ENCODE measurements at regions not wholly inside any gene's neighbourhood (a gene's known extent, or its start where the extent isn't known, plus 50 kb on each side); places are given as distances from the start of the nearest gene placed in this dataset.

DNA sequence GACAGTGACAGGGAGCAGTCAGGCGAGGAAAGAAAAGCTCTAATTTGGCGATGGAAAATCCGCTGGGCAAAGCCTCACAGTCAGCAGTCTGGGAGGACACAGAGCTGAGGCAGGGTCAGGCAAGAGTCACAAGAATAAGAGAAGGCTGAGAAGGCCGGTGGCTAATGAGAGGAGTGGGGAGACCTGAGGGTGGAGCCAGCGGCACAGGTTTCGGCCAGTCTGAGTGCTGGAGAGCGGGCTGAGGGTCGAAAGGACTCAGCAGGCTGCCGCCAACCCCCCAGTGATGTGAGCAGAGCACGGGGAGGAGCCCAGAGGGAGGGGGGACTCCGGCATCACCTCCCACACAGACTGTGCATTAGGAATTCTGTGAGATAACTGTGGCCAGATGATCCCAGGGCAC, 500.6 kb upstream of the MYT1L start:
- TF ChIP-seq CTCF (IDR thresholded peaks at IDR 0.05) (no peak), POLR2A (IDR thresholded peaks at IDR 0.05) (no peak), EP300 (IDR thresholded peaks at IDR 0.05) (no peak)
